ENCODE measurements at regions not wholly inside any gene's neighbourhood (a gene's known extent, or its start where the extent isn't known, plus 50 kb on each side); places are given as distances from the start of the nearest gene placed in this dataset.

DNA sequence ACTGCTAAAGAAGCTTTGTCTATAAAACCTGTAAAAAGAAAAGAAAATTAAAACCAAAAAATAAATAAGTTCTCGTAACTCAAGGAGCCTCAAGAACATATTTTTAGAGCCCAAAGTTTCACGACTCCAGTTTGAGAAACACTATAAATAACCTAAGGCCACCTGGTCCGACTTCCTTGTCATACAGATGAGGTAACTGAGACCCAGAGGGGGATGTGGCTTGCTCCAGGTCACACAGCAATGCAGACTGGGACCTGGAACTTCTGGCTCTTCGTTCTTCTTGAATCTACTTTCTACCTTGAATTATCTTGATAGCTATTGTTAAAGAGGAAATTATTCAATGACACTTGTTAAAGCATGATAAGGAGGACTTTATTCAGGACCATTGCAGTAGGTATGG, 514.8 kb downstream of the CDK5RAP2 start:
- TF ChIP-seq GATA3 (IDR thresholded peaks at IDR 0.05; ENCODE audit: low read depth, low read length): no peak
- TF ChIP-seq GATA2 (IDR thresholded peaks at IDR 0.05; ENCODE audit: low read depth, low read length): no peak

Measured in SH-SY5Y (cell line).